SK-N-SH (cell line): ENCODE measurements at regions not wholly inside any gene's neighbourhood (a gene's known extent, or its start where the extent isn't known, plus 50 kb on each side); places are given as distances from the start of the nearest gene placed in this dataset.

Source experiments
- CHD2 ChIP-seq: fragments of 150-350 bp; IDR thresholded peaks from 2 replicates; pipeline ENCODE4 v1.6.1; 2018; ENCODE audit warnings: low read length; ENCODE audit not compliant: partially characterized antibody
- CTCF ChIP-seq: fragments of 200-600 bp; sonication (generic); IDR thresholded peaks from 2 replicates; pipeline ENCODE4 v1.6.1; 2017; ENCODE audit warnings: antibody characterized with exemption, mild to moderate bottlenecking, moderate library complexity
- EP300 ChIP-seq, 2 experiments: IDR thresholded peaks; 2 replicates each; pipeline versions ENCODE4 v1.4.0 to v1.6.1; 2012; ENCODE audit warnings: borderline replicate concordance in 1 of 2, low read depth in 1 of 2, low read length in 1 of 2
- EZH2phosphoT487 ChIP-seq: fragments of 200-600 bp; sonication (generic); IDR thresholded peaks from 2 replicates; pipeline ENCODE4 v1.6.1; 2017; ENCODE audit warnings: low read depth, mixed run types, mild to moderate bottlenecking, antibody characterized with exemption, moderate library complexity, borderline replicate concordance
- MEF2A ChIP-seq: IDR thresholded peaks from 2 replicates; pipeline ENCODE4 v1.4.0; 2012; ENCODE audit warnings: low read depth, borderline replicate concordance
- NFIC ChIP-seq: IDR thresholded peaks from 2 replicates; pipeline ENCODE4 v1.4.0; 2012; ENCODE audit warnings: borderline replicate concordance
- NRF1 ChIP-seq: IDR thresholded peaks from 2 replicates; pipeline ENCODE4 v1.6.1; 2012; ENCODE audit warnings: low read depth, mild to moderate bottlenecking, low read length
- PBX3 ChIP-seq: IDR thresholded peaks from 2 replicates; pipeline ENCODE4; 2012
- POLR2AphosphoS5 ChIP-seq: IDR thresholded peaks from 2 replicates; pipeline ENCODE4 v1.6.1; 2012; ENCODE audit warnings: low read depth, low read length
- REST ChIP-seq: IDR thresholded peaks from 2 replicates; pipeline ENCODE4 v1.6.1; 2012; ENCODE audit warnings: mild to moderate bottlenecking, low read depth, low read length, moderate library complexity
- RFX5 ChIP-seq: IDR thresholded peaks from 2 replicates; pipeline ENCODE4 v1.6.1; 2012; ENCODE audit warnings: mild to moderate bottlenecking, improper control_type of control experiment, low read length
- RXRA ChIP-seq: IDR thresholded peaks from 2 replicates; pipeline ENCODE4 v1.4.0; 2012; ENCODE audit warnings: low read depth, mild to moderate bottlenecking, borderline replicate concordance
- TAF1 ChIP-seq: IDR thresholded peaks from 2 replicates; pipeline ENCODE4 v1.6.1; 2012; ENCODE audit warnings: low read depth, mild to moderate bottlenecking, low read length, moderate library complexity, borderline replicate concordance
- USF2 ChIP-seq: fragments of 150-350 bp; IDR thresholded peaks from 2 replicates; pipeline ENCODE4 v1.6.1; 2017; ENCODE audit warnings: antibody characterized with exemption, low read length, low read depth, borderline replicate concordance

- TF ChIP-seq NRF1 (no peak), CHD2 (no peak), REST (no peak), NFIC (no peak), EZH2phosphoT487 (no peak), MEF2A (no peak), USF2 (no peak), CTCF (no peak), RFX5 (no peak), TAF1 (no peak), PBX3 (no peak), RXRA (no peak), POLR2AphosphoS5 (no peak), EP300 (IDR thresholded peaks at IDR 0.05; ENCODE audit: borderline replicate concordance in 1 of 2, low read depth in 1 of 2, low read length in 1 of 2) (no peak)
Measured at GRCh38 chrX:96590403-96590802, 94.2 kb upstream of the DIAPH2 start.
